HCEC 1CT (cell line): ENCODE measurements at regions not wholly inside any gene's neighbourhood (a gene's known extent, or its start where the extent isn't known, plus 50 kb on each side); places are given as distances from the start of the nearest gene placed in this dataset.
"Not testable (repeated sequence)": the region's sequence is repeated elsewhere in the genome, so short reads cannot be mapped to it uniquely, and the experiment has no call there.

ENCODE experiments used
- DNase-seq: peaks from one replicate; pipeline ENCODE4 v3.0.0-alpha.2; 2017

DNA sequence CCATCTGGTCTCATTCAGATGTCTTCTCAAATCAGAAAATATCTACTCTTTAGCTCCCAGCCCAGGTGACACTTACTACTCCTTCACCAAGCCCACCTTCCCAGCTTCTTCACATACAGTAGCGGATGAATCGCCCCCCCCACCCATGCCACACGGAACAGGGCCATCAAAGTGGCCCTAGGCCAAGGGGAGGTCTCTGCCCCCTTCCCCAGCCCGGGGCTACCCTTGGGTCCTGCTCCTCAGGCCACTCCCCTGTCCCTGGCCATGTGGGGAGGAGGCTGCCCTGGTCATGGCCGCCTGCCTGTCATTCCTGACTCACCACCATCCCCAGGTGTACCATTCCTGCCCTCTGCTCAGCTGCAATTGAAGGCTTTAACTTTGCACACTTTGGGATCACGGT, 142.8 kb downstream of the NECTIN1 start:
- no peak for DNase-seq

DNA sequence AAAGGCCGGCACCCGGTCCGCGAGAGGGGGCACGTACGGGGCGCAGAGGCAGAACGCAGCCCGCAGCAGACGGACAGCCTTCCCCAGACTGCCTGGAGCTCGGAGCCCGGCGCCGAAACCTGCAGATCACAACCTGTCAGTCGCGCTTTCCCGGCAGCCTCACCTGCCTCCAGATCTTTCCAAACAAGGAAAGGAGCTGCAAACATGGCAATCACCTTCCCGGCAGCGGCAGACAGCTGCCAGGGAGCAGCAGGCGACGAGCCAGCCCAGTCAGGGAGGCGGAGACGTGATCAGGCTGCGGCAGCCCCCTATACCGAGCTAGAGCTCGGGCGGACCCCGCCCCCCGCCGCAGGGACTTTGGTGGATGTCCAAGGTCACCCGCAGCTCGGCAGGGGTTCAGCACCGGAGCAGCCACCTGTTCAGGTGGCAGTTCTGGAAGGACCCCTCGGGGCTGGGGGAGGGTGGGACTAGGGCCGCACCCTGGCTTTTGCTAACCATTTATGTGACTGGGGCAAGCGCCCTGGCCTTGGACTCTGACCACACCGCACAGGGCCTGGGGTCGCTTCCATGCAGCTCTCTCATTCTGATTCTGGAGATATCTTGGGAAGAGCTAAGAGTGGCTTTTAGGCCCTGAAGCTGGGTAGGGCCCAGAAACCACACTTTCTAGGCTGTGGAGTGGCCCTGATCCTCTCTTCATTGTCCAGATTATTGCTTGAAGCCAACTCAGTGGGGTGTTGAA, 143.8 kb downstream of the NECTIN1 start:
- DNase-seq: no peak

DNA sequence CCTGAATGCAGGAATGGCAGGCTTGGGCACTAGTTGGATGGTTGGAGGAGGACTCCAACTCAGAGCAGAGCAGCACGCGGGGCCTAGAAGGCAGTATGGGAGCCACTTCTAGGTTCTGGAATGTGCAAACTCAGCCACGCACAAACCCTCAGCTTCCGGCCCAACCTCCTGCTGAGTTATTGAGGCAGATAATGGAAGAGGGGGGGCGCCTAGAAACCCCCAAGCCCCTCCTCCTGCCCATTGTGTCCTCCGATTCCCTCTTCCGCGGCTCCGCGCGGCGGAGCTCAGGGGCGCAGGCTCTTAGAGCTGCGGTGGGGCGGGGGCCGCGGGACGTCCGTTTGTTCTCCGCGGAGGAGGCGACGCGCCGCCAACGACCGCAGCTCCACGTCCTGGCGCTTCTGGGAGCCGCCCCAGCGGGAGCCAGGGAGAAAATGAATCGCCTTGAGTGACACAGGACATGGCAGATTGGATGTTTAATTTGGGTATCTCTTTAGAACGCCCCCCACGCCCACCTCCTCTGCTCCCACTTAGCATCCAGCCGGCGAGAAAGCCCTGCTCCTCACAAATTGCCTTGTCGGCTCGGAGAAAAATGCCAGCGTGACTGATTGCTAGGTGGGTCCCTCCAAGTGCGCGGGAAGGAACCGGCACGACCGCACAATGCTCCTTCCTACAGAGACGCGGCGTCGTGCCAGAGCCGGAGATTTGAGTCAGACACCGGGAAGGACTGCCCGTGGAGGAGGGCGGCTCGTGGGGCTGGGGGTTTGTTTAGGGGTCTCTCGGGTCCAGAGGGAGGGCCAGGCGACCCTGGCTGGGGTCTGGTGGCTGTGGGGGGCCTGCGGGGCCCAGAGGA, 144.6 kb downstream of the NECTIN1 start:
- peak; percentile 60 for DNase-seq

DNA sequence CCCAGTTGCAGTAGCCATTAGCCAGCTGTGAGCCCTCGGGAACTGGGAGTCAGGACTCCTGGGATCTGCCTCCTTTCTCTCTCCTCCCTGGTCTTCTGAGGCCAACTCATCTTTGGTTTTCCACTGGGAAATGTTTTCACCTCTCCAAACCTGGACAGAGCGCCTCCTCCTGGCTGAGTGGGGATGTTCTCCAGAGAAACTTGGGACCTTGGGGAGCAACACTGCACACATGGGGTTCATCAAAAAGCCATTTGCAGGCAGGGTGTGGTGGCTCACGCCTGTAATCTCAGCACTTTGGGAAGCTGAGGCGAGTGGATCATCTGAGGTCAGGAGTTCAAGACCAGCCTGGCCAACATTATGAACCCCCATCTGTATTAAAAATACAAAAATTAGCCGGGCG, 145.4 kb downstream of the NECTIN1 start:
- DNase-seq: no peak

DNA sequence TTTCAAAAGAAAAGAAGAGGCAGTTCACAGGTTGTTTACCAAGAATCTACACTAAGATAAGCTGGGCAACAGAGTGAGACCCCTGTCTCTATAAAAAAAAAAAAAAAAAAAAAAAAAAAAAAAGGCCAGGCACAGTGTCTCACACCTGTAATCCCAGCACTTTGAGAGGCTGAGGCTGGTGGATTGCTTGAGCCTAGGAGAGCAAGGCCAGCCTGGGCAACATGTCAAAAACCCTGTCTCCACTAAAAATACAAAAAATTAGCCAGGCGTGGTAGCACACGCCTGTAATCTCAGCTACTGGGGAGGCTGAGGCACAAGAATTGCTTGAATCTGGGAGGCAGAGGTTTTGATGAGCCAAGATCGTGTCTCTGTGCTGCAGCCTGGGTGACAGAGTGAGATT, 147.6 kb downstream of the NECTIN1 start:
- DNase-seq: not testable (repeated sequence)

DNA sequence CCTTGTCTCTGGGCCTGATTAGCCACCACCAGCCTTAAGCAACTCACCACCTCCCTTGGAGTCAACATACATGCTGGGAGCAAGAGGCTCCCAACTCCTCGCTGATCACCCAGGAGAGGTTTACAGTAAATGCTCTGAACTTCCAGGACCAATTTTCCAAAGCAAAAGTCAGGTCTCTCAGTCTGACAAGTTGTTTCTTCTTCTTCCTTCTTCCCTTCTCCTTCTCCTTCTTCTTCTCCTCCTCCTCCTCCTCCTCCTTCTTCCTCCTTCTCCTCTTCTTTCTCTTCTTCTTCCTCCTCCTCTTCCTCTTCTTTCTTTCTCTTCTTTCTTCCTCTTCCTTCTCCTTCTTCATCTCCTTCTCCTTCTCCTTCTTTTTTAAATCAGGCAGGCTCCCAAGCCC, 148.2 kb downstream of the NECTIN1 start:
- no peak for DNase-seq

DNA sequence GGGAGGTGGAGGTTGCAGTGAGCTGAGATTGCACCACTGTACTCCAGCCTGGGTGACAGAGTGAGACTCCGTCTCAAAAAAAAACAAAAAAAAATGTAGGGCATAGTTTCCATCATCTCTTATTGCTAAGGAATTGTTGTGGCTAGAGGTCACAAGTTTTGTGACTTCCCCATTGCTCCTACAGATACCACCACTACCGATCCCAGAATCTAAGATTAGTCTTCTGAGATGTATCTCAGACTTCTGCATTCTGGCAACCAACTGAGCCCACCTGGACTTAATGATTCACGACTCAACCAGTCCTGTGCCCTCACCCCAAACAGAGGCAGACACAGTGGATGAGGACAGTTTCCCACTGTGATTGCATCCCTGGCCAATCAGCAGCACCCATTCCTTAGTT, 148.9 kb downstream of the NECTIN1 start:
- DNase-seq: no peak

DNA sequence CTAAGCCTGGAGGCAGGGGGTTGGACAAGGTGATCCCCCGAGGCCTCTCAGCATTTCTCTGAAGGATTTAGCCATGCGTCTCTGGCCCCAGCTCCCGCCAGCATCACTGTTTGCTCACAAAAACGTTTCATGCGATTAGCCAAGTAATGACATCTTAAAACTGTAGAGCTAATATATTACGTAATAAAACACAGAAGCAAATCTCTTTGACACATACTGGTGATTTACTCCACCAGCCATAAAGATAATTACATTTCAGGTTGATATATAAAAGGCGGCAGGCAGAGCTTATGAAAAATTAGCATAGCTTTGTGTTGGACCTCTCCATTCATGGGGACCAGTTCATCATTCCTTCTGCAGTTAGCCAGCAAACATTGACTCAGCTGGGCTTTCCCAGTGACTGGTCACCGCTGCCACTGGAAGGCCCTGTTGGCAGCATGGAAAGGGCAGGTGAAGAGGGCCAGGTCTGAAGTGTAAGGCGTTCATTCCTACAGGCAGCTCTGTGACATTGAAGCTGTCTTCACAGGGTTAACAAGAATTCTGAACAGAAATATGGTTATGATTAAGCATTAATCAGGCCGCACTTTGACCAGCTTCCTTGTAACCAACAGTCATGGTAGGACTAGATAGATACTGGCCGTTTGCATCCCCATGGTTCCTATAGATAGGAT, 150.3 kb downstream of the NECTIN1 start:
- DNase-seq: peak; percentile 39

DNA sequence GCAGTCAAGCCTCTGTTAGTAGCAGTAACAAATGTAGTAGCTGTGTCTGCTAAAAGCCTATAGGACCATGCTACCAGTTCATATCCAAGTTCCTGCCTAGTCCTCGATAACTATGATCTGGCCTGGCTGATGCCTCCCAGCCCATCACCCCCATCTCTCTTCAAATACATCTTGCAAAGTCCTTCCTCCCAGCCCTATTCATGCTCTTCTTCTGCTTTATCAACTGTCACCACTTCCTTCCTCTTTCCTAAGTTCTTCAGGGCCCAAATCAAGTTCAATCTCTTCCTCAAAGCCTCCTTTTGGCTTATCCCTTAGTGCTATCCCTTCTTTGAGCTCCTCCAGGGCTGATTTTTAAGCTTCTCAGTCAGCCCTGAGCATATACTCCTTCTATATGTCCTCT, 150.9 kb upstream of the THY1 start:
- DNase-seq: no peak

DNA sequence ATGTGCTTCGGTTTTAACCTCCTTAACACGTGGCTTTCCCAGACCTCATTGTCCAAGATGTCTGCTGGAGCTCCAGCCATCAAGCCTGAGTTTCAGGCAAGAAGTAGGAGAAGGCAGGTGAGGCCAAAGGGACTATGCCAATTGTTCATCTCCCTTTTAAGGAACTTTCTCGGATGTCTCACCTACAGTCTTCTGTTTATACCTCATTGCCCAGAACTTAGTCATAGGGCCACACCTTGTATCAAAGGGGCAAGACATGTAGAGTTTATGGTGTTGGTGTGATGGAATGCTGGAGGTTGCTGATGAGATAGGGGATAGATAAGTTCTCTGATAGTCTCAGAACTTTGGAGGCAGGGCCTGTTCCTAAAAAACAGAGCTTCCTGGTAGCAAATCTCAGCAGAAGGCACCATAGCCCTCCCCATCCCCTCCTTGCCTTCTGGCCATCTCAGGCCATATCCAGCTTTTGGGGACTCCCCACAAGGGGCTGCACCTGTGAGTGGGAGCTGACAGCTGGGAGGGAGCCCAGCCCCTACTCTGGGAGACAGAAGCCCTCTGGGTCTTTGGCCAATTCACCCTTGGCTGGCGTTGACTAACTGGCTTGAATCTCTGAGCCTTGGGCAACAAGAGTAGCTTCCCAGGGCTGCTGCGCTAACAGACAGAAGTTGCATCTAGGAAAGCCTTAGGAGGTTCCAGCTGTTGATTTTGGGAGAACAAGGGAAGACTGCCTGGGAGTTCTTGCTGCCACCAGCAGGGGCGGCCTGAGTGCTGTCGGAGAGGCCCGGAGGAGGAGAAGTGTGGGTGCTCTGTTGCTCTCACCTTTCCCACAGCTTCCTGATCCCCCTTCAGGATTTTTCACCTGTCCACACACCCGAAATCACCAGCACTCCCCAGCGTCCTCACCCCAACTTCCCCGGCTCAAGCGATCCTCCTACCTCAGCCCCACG, 149.8 kb upstream of the THY1 start:
- DNase-seq: no peak

DNA sequence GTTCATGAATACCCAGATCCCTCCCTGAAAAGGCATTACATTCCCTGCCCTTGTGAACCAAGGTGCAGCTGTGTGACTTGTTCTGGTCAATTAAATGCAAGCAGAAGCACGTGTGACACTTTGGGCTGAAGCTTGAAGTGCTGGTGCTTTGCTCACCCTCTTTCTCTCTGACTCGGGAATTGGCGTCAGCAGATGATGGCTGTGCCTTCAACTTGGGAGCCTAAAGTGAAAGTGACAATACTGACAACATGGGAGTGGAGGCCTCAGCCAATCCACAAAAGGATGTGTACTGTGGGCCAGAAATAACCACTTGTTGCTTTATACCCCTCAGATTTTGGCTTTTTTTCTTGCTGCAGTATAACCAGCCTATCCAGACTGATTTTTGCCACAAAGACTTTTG, 148.3 kb upstream of the THY1 start:
- no peak for DNase-seq

DNA sequence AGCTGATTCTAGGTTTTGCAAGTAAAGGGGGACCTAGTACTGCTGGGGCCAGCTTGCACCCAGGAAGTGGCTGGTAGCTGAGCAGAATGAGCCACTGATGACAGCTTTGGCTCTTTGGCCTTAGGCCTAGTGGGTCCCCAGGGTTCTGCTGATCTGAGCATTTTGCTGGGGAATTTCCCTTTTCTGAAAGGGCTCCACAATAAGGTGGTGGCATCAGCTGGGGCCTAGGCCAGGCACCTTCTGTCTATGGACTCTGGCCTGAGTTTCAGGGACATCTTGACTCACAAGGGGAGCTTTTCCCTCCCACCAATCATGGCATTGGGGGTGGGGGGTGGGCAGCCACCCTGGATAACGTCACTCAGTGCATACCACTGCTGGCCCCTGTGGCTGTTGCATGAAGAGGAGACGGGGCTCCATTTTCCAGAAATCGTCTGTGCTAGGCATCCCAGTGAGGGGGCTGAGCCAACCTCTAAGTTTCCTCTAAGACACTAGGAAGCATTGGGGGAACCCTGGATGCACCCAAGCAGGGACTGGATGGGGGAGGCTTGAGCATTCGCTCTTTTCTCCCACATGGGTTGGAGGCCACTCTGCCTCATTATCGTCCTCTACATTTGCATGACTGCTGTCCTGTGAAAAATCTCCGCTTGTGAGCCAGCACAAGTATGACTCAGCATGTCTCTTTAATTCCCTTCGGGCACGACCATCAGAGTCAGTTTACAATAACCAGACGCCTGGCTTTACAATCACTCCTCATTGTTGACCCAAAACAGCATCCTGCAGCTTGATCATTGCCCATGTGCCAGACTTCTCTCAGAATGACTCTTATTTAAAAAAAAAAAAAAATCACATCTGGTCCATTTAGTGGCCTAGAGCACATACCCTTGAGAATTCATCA, 145.0 kb upstream of the THY1 start:
- DNase-seq: peak; percentile 80

DNA sequence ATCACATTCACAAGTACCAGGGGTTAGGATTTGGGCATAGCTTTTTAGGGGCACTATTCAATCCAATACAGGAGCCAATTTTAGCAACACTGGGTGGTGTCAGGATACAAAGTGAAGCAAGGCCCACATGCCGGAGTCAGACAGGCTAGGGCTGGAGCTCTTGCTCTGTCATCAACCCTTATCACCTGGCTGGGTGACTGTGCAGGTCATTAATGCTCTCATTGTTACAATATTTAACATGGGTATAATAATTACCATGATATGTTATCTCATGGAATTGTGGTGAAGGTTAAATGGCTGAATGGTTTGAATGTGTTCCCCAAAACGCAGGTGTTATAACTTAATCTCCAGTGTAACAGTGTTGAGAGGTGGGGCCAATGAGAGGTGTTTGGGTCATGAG, 143.3 kb upstream of the THY1 start:
- DNase-seq: no peak

DNA sequence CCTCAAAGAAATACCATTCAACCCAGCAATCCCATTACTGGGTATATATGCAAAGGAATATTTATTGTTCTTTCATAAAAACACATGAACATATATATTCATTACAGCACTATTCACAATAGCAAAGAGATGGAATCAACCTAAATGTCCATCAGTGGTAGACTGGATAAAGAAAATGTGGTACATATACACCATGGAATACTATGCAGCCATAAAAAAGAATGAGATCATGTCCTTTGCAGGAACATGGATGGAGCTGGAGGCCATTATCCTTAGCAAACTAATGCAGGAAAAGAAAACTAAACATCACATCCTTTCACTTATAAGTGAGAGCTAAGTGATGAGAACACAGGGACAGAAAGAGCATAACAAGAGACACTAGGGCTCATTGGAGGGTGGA, 142.7 kb upstream of the THY1 start:
- not testable (repeated sequence) for DNase-seq

DNA sequence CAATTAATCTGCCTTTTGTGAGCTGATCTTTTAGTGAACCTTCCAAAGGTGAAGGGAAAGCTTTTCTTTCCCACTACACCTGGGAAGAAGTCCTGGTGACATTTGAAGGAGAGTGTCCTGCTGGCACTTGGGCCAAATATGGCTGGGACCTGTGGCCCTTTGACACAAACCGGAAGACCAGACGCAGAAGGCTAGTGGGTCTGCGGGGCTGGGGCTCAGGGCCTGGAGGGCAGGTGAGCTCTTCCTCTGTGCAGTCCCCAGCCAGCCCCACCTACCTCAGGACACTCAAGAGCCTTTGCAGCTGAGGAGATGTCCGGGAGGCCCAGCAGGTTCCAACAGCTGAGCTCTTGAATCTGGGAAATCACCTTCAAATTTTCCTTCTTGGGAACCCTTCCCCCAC, 138.0 kb upstream of the THY1 start:
- DNase-seq: no peak

DNA sequence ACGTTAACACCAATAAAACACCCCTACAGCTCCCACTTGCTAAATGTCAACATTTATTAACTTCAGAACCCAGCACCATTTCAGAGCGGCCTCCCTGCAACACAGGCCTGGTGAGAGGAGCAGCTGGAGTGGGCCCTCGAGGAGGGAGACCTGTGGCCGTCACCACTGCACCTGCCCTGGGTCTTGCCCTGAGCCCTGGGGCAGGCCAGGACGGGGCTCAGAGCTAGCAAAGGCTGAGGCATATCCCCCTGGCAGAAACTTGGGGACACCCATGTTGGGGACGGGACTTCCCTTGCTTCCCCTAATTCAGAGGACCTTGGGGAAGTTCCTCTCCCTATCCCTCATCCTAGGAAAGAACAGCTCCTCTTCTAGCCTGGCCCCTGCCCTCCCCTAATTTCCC, 137.3 kb upstream of the THY1 start:
- DNase-seq: no peak

DNA sequence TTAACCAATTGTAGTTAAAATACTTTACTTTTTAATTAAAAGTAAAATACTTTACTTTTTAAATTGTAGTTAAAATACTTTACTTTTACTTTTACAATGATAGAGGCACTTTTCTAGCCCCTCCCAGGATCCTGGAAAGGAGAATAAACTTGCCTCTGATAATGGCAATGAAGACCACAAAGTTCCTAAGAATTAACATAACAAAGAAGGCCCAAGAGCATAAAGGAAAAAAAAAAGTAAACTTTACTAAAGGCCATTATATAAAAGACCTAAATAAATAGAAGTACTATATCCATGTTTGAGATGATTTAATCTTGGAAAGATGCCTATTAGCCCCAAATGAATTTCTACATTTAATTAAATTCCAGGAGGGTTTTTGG, 129.1 kb upstream of the THY1 start:
- DNase-seq: no peak

DNA sequence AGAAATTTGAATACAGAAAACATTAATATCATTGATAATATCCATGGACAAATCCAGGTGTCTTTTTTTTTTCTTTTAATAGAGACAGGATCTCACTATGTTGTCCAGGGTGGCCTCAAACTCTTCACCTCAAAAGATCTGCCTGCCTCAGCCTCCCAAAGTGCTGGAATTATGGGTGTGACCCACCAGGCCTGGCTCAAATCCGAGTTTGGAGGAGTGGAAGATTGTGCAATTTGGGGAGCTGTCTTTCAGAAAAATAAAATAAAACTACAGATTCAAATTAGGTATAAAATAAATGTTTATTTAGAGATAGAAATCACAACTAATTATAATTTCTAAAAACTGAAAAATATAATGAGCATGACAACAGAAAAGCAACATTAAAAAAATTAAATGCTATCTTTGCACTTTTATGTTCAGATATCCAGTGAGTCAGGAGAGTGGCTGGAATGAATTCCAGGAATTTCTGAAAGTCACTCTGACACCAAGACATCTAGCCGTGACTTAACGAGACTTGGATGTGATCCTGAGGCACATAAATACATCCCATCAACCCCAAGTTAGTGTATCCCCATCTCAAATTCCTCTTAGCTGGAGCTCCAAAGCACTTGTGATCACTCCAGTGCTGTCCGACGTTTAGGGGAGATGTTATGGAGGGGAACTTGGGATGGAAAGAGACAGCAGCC, 128.6 kb upstream of the THY1 start:
- no peak for DNase-seq

DNA sequence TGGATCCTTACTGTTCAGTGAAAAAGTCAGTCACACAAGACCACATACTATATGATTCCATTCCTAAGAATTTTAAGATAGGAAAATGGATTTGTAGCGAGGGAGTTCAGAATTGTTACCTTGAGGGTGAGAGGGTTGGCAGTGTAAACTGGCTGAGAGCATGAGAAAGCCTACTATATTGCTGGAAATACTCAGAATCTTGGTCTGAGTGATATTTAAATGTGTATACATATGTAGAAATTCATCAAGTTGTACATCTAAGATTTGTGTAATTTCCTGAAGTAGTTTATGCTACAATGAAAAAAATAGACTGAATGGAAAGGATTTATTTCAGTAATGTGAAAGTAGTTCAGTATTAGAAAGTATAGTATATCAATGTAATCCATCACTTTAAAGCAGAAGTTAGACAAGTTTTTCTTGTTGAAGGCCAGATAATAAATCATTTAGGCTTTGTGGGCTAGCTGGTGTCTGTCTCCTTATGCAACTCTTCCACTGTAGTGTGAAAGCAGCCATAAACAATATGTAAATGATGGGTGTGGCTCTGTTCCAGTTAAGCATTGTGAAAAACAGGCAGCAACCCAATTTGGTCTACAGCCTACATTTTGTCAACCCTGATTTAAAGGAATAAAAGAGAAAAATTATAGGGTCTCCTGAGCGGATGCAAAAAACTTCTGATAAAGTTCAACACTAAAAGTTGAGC, 127.2 kb upstream of the THY1 start:
- no peak for DNase-seq

DNA sequence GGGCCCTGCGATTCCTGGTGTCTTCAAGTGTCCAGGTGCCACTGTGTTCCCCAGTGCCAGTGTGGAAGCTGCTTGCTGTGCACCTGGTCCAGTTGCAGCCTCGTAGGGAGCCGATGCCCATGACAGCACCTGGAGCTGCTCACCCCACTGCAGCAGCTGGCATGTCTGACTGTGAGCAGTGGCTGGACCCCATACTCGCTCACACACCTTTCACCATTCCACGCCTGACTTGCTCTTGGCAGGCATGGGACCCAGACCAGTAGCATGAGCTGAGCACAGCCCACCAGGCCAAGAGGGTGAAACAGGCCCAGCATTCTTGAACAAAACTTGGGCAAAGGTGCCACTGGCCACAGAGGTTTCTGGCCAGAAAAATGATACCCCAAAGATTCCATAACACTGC, 124.5 kb upstream of the THY1 start:
- no peak for DNase-seq
